ENCODE measurements at regions not wholly inside any gene's neighbourhood (a gene's known extent, or its start where the extent isn't known, plus 50 kb on each side); places are given as distances from the start of the nearest gene placed in this dataset.

DNA sequence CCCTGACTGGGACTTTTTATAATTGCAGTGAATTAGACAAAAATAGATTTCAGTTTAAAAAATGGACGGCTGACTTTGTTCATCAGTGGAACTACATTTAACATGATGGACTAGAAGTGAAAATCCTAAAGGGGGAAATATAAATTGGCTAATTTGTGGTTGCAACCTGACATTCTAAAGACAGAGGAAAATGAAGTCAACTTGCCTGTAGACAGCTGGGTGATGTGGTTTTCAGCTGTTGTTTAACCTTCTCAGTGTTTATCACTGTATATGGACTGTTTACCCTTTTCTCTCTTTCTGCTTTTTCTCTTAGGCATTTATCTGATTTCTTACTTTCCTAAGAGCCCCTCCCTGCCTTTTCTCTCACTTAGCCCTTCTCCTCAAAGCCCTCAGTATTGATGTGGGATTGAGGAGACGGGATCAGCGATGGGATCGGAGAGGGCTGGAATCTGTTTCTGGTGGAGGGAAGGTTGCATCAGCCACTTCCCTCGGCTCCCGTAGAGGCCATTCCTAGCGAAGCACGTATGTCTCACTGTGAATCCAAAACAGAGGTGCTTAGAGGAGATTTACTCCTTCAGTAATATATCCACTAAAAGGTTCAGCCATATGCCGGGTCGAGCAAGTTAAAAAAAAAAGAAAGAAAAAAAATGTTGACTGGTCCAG lies 109.0 kb upstream of the KLF6 start:
- TF ChIP-seq CTCF (IDR thresholded peaks at IDR 0.05; ENCODE audit: insufficient read depth, low read length) (no peak), GABPA (IDR thresholded peaks at IDR 0.05; ENCODE audit: low read depth) (no peak), REST (IDR thresholded peaks at IDR 0.05; ENCODE audit: insufficient replicate concordance, low read depth) (no peak), POLR2AphosphoS5 (IDR thresholded peaks at IDR 0.05; ENCODE audit: low read depth) (no peak)
